ENCODE measurements at regions not wholly inside any gene's neighbourhood (a gene's known extent, or its start where the extent isn't known, plus 50 kb on each side); places are given as distances from the start of the nearest gene placed in this dataset.
A peak's percentile ranks its signal among the peaks of the same experiment; 100 is the strongest.

DNA sequence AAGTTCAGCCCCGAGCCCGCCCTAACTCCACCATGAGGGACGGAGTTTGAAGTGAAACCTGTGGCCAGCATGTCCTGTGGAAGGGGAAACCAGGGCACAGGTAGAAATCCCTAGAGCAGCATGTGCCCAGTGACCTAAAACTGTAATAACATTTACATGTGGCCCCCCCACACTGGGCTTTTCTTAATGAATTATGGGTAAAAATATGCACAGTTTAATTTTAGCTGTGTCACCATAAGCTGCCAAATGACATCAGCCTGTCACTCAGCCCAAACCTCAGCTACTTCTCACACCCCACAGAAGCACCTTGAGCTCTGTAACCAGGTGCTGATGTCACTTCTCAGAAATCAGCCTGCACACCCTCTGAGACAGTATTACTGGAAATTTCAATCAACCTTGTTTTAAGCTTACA, 50.0 kb upstream of the SLC19A1 start:
- DNase-seq (ENCODE audit: low read depth), result peak; percentile 11

DNA sequence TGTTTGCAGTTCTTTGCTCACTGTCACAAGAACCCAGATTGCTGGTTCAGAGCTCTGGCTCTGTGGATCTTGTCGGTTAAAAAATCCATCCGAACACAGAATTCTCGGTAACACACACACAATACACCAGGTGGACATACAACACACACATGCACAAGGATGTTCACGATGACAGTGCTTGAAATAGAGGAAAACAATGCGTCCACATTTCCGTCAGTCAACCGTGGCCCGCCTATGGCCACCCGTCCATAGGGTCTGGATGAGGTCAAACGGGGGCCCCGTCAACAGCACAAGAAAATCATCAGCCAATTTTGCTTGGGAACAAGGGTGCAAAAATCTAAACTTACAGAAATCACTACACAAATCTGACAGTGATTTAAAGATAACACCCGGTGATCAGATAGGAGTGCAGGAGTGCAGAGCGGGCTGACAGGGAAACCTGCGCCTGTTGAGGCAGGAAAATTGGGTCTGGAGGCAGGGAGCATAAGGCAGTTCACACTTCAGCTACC, 50.4 kb upstream of the SLC19A1 start:
- no peak for DNase-seq (ENCODE audit: low read depth)

DNA sequence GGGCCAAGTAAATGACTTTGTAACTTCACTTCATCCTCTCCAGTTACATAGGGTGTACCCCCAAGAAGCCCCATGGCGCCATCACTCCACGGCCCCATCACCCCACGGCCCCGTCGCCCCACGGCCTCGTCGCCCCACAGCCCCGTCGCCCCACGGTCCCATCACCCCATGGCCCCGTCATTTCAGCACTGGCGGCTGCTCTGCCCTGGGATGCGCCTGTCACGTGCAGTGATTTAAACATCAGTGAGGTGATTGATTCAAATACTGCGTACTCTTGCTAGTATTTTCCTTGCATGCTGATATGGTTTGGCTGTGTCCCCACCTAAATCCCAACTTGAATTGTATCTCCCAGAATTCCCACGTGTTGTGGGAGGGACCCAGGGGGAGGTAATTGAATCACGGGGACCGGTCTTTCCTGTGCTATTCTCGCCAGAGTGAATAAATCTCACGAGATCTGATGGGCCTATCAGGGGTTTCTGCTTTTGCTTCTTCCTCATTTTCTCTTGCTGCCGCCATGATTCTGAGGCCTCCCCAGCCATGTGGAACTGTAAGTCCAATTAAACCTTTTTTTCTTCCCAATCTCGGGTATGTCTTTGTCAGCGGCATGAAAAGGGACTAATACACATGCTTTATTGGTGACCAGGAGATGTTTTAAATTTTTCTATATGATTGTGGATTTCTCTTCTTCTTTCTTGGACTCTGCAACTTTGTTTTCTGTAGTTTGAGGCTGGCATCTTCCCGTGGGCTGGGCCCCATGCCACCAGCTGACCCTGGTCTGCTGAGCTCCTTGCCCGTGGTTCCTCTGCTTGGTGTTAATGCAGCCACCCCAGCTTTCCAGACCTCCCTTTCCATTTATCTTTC, 50.1 kb upstream of the PCBP3 start:
- no peak for DNase-seq (ENCODE audit: low read depth)

Measured in iris pigment epithelial cell (primary cell).